ENCODE measurements at regions not wholly inside any gene's neighbourhood (a gene's known extent, or its start where the extent isn't known, plus 50 kb on each side); places are given as distances from the start of the nearest gene placed in this dataset.

GRCh38 chr16:85323230-85323960, 211.1 kb upstream of the CIBAR2 start:
- no peak for TF ChIP-seq CTCF (optimal IDR thresholded peaks at IDR 0.05 in 1 of 3, IDR thresholded peaks at IDR 0.05 in 1 of 3, conservative IDR thresholded peaks at IDR 0.05 in 1 of 3; ENCODE audit: extremely low read depth in 1 of 3, insufficient read depth in 2 of 3, low read length in 3 of 3)
- Histone ChIP-seq H3K4me1 (ENCODE audit: control insufficient read depth, extremely low read depth, insufficient read depth, low read length) (no peaks in the 10 kb centered on the region), H3K4me3 (ENCODE audit: control insufficient read depth in 2 of 3, extremely low read depth in 1 of 3, insufficient read depth in 2 of 3, low read depth in 1 of 3, low read length in 3 of 3) (no peak overlapping the region), H3K36me3 (ENCODE audit: control insufficient read depth in 2 of 2, extremely low read depth in 1 of 2, insufficient read depth in 2 of 2, low read length in 2 of 2) (no peaks in the 10 kb centered on the region), H4K20me1 (ENCODE audit: control insufficient read depth, extremely low read depth, insufficient read depth, low read length) (peaks cover 4% of the 10 kb centered on the region), H3K79me2 (ENCODE audit: control insufficient read depth, insufficient read depth, low read length) (no peaks in the 10 kb centered on the region), H3K9me3 (ENCODE audit: control insufficient read depth, low read depth, low read length) (no peaks in the 10 kb centered on the region), H2AFZ (ENCODE audit: control insufficient read depth, low read length) (no peak overlapping the region), H3K9me1 (ENCODE audit: control insufficient read depth, extremely low read depth, insufficient read depth, low read length) (no peaks in the 10 kb centered on the region), H3K27ac (ENCODE audit: control insufficient read depth, insufficient read depth, low read length) (no peak overlapping the region), H3K4me2 (ENCODE audit: control insufficient read depth, extremely low read depth, insufficient read depth, low read depth, low read length) (no peak overlapping the region), H3K27me3 (ENCODE audit: control insufficient read depth, extremely low read depth, insufficient read depth, low read length) (peaks cover 3% of the 10 kb centered on the region), H3K9ac (ENCODE audit: control insufficient read depth, extremely low read depth, insufficient read depth, low read length) (no peak overlapping the region)
- DNase-seq (ENCODE audit: low read depth, low spot score) (no peak), FAIRE-seq (no peak)
- dilution Hi-C loops (cut with MboI; ENCODE audit: extremely low pct_ligation_motif_present, low sequenced_read_pairs), result no loop called here

DNA sequence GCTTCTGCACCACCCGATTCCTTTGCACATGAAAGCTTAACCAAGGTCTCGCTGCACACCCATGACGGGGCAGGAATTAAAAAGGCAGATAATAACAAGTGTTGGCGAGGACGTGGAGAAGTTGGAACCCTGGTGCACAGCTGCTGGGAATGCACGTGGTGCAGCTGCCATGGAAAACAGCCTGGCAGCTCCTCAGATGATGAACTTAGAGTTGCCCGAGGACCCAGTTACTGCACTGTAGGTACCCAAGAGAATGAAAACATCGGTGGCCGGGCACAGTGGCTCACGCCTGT, 211.6 kb upstream of the CIBAR2 start:
- H3K4me2 ChIP-seq (ENCODE audit: control insufficient read depth, extremely low read depth, insufficient read depth, low read depth, low read length), result no peak overlapping the region
- DNase-seq (ENCODE audit: low read depth, low spot score) (no peak), FAIRE-seq (no peak)
- peaks cover 4% of the 10 kb centered on the region for H4K20me1 ChIP-seq (ENCODE audit: control insufficient read depth, extremely low read depth, insufficient read depth, low read length)
- dilution Hi-C loops (cut with MboI; ENCODE audit: extremely low pct_ligation_motif_present, low sequenced_read_pairs), result no loop called here
- no peak overlapping the region for H3K9ac ChIP-seq (ENCODE audit: control insufficient read depth, extremely low read depth, insufficient read depth, low read length)
- no peak overlapping the region for H3K4me3 ChIP-seq (ENCODE audit: control insufficient read depth in 2 of 3, extremely low read depth in 1 of 3, insufficient read depth in 2 of 3, low read depth in 1 of 3, low read length in 3 of 3)
- H3K79me2 ChIP-seq (ENCODE audit: control insufficient read depth, insufficient read depth, low read length), result no peaks in the 10 kb centered on the region
- no peaks in the 10 kb centered on the region for H3K4me1 ChIP-seq (ENCODE audit: control insufficient read depth, extremely low read depth, insufficient read depth, low read length)
- H3K9me3 ChIP-seq (ENCODE audit: control insufficient read depth, low read depth, low read length), result no peaks in the 10 kb centered on the region
- no peak overlapping the region for H3K27ac ChIP-seq (ENCODE audit: control insufficient read depth, insufficient read depth, low read length)
- H3K36me3 ChIP-seq (ENCODE audit: control insufficient read depth in 2 of 2, extremely low read depth in 1 of 2, insufficient read depth in 2 of 2, low read length in 2 of 2), result no peaks in the 10 kb centered on the region
- H3K9me1 ChIP-seq (ENCODE audit: control insufficient read depth, extremely low read depth, insufficient read depth, low read length), result no peaks in the 10 kb centered on the region
- no peak overlapping the region for H2AFZ ChIP-seq (ENCODE audit: control insufficient read depth, low read length)
- peaks cover 3% of the 10 kb centered on the region for H3K27me3 ChIP-seq (ENCODE audit: control insufficient read depth, extremely low read depth, insufficient read depth, low read length)
- TF ChIP-seq CTCF (optimal IDR thresholded peaks at IDR 0.05 in 1 of 3, IDR thresholded peaks at IDR 0.05 in 1 of 3, conservative IDR thresholded peaks at IDR 0.05 in 1 of 3; ENCODE audit: extremely low read depth in 1 of 3, insufficient read depth in 2 of 3, low read length in 3 of 3), result no peak
- no peak for TF ChIP-seq EZH2 (IDR thresholded peaks at IDR 0.05; ENCODE audit: low read length)
